Suppressor macrophage treated with lipopolysaccharide for 4 hours (primary cell): ENCODE measurements at regions not wholly inside any gene's neighbourhood (a gene's known extent, or its start where the extent isn't known, plus 50 kb on each side); places are given as distances from the start of the nearest gene placed in this dataset.
"Not testable (repeated sequence)": the region's sequence is repeated elsewhere in the genome, so short reads cannot be mapped to it uniquely, and the experiment has no call there.

Source experiments
- DNase-seq: peaks from one replicate; pipeline ENCODE4 v3.0.0-alpha.2; 2020

- no peak for DNase-seq
Measured at GRCh38 chr10:131041441-131041840, 270.1 kb downstream of the TCERG1L start.

DNA sequence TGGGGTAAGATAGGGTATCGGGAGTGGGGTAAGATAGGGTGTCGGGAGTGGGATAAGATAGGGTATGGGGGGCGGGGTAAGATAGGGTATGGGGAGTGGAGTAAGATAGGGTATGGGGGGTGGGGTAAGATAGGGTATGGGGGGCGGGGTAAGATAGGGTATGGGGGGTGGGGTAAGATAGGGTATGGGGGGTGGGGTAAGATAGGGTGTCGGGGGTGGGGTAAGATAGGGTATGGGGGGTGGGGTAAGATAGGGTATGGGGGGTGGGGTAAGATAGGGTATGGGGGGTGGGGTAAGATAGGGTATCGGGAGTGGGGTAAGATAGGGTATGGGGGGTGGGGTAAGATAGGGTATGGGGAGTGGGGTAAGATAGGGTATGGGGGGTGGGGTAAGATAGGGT, 269.5 kb downstream of the TCERG1L start:
- DNase-seq: not testable (repeated sequence)
